HL-60 (cell line): ENCODE measurements at regions not wholly inside any gene's neighbourhood (a gene's known extent, or its start where the extent isn't known, plus 50 kb on each side); places are given as distances from the start of the nearest gene placed in this dataset.

ENCODE experiments used
- DNase-seq, 2 experiments: peaks; one replicate each; pipeline ENCODE4 v3.0.0-alpha.2; 2010 to 2020; ENCODE audit warnings: low read depth in 1 of 2, low spot score in 1 of 2
- H3K27ac ChIP-seq: fragments of 250-450 bp; sonication (Bioruptor Pico); replicated peaks from 2 replicates; pipeline ENCODE4 v1.5.1; 2020; ENCODE audit warnings: mild to moderate bottlenecking, moderate library complexity
- H3K27me3 ChIP-seq: fragments of 250-450 bp; sonication (Bioruptor Pico); 2 replicates; pipeline ENCODE4 v1.5.1; 2021; ENCODE audit warnings: mild to moderate bottlenecking, moderate library complexity; ENCODE audit not compliant: insufficient read depth, poor library complexity, severe bottlenecking
- H3K4me3 ChIP-seq: replicated peaks from 2 replicates; pipeline ENCODE4 v1.5.1; 2011; ENCODE audit warnings: mild to moderate bottlenecking, control low read depth, low read length; ENCODE audit not compliant: insufficient read depth
- GABPA ChIP-seq: IDR thresholded peaks from 2 replicates; pipeline ENCODE4 v1.6.1; 2012; ENCODE audit warnings: low read depth
- POLR2AphosphoS5 ChIP-seq: IDR thresholded peaks from 2 replicates; pipeline ENCODE4 v1.6.1; 2012; ENCODE audit warnings: low read depth
- SPI1 ChIP-seq: IDR thresholded peaks from 2 replicates; pipeline ENCODE4 v1.6.1; 2012; ENCODE audit warnings: low read depth, mild to moderate bottlenecking, borderline replicate concordance
- TF ChIP-seq, protein P1 (sequence below): IDR thresholded peaks from 2 replicates; pipeline ENCODE4 v1.6.1; 2012; ENCODE audit warnings: low read depth; ENCODE audit not compliant: insufficient replicate concordance
- TF ChIP-seq, protein P2 (sequence below): IDR thresholded peaks from one replicate; pipeline ENCODE4 v1.5.1; 2011; ENCODE audit warnings: low read length, control low read depth, inconsistent platforms; ENCODE audit not compliant: insufficient read depth

DNA sequence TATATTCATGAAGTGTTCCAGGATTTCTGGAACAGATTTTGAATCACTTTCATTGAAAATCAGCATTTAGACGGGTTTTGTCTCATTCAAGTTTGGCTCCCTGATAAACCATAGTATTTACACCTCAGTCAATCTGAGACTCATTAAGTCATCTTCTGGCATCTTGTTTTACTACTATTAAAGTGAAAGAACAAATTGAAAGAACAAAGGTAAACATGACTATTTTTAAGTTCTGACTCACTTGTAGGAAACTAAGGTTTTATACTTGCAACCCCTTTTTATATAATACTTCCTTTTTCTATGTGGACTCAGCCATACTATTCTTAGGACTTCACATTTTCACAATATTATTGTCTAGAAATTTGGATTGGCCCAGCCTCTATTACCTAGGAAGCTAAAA lies 854.4 kb downstream of the SQOR start:
- no peak for DNase-seq
- TF ChIP-seq, protein P1, sequence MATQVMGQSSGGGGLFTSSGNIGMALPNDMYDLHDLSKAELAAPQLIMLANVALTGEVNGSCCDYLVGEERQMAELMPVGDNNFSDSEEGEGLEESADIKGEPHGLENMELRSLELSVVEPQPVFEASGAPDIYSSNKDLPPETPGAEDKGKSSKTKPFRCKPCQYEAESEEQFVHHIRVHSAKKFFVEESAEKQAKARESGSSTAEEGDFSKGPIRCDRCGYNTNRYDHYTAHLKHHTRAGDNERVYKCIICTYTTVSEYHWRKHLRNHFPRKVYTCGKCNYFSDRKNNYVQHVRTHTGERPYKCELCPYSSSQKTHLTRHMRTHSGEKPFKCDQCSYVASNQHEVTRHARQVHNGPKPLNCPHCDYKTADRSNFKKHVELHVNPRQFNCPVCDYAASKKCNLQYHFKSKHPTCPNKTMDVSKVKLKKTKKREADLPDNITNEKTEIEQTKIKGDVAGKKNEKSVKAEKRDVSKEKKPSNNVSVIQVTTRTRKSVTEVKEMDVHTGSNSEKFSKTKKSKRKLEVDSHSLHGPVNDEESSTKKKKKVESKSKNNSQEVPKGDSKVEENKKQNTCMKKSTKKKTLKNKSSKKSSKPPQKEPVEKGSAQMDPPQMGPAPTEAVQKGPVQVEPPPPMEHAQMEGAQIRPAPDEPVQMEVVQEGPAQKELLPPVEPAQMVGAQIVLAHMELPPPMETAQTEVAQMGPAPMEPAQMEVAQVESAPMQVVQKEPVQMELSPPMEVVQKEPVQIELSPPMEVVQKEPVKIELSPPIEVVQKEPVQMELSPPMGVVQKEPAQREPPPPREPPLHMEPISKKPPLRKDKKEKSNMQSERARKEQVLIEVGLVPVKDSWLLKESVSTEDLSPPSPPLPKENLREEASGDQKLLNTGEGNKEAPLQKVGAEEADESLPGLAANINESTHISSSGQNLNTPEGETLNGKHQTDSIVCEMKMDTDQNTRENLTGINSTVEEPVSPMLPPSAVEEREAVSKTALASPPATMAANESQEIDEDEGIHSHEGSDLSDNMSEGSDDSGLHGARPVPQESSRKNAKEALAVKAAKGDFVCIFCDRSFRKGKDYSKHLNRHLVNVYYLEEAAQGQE, result no peak
- Histone ChIP-seq H3K4me3 (no peak overlapping the region), H3K27me3 (no peaks in the 10 kb centered on the region), H3K27ac (no peak overlapping the region)

DNA sequence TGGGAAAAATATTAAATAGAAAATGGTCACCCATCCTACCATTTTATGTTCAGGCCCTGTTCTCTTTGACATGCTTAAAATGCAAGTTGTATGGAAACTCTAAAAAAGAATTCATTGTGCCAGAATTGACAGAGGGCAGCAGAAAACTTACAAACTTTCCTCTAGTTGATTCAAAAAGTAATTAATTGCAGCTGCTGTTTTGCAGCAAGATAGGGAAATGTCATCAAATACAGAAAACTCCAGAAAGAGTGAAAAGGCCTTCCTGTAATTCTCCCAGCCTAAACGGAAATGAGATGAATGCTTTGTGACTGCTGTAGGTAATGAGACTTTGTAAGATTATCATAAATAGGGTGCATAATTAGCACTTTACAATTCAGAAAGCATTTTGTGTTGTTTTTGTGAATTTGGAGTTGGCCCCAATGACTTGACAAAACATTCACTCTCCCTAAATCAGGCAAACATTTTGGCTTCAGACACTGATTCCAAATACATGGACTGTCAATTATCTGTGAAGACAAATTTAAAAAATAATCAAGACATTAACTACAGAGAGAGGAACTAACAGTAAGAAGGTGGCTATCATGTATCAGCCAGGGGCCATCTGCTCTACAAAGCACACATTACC lies 861.8 kb downstream of the SQOR start:
- TF ChIP-seq GABPA (no peak), SPI1 (no peak), POLR2AphosphoS5 (no peak)
- TF ChIP-seq, protein P1, result no peak
- TF ChIP-seq, protein P2, sequence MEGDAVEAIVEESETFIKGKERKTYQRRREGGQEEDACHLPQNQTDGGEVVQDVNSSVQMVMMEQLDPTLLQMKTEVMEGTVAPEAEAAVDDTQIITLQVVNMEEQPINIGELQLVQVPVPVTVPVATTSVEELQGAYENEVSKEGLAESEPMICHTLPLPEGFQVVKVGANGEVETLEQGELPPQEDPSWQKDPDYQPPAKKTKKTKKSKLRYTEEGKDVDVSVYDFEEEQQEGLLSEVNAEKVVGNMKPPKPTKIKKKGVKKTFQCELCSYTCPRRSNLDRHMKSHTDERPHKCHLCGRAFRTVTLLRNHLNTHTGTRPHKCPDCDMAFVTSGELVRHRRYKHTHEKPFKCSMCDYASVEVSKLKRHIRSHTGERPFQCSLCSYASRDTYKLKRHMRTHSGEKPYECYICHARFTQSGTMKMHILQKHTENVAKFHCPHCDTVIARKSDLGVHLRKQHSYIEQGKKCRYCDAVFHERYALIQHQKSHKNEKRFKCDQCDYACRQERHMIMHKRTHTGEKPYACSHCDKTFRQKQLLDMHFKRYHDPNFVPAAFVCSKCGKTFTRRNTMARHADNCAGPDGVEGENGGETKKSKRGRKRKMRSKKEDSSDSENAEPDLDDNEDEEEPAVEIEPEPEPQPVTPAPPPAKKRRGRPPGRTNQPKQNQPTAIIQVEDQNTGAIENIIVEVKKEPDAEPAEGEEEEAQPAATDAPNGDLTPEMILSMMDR, result no peak
- H3K27ac ChIP-seq, result no peak overlapping the region

DNA sequence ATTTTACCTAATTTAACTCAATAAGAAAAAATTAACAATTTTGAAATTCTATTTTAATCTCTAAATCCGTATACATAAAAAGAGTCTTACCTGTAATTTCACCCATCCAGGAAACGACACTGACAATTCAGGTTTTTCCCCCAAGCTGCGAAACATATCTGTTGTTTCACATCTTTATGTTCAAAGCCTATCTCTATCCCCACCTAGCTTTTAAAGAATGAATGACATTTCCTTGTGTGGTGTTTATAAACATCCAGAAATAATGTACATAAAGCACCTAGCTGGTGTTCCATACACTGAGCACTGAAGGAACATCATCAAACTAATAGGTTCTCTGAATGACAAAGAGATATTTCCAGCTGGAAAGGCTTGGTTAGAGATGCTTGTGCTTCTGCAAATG lies 867.8 kb downstream of the SQOR start:
- no peak for DNase-seq
- TF ChIP-seq, protein P1, result no peak
- TF ChIP-seq POLR2AphosphoS5 (no peak), GABPA (no peak), SPI1 (no peak)
- TF ChIP-seq, protein P2, result no peak
- Histone ChIP-seq H3K27ac (no peak overlapping the region), H3K27me3 (no peaks in the 10 kb centered on the region), H3K4me3 (no peak overlapping the region)

More for the DNA sequence above, 861.8 kb downstream of the SQOR start:
- no peak for DNase-seq
- no peaks in the 10 kb centered on the region for H3K27me3 ChIP-seq
- no peak overlapping the region for H3K4me3 ChIP-seq
